Activated CD4-positive, alpha-beta T cell treated with anti-CD3 and anti-CD28 coated beads for 48 hours (primary cell): ENCODE measurements at regions not wholly inside any gene's neighbourhood (a gene's known extent, or its start where the extent isn't known, plus 50 kb on each side); places are given as distances from the start of the nearest gene placed in this dataset.

ENCODE experiments used
- DNase-seq: peaks from one replicate; pipeline ENCODE4 v3.0.0-alpha.2; 2020

DNA sequence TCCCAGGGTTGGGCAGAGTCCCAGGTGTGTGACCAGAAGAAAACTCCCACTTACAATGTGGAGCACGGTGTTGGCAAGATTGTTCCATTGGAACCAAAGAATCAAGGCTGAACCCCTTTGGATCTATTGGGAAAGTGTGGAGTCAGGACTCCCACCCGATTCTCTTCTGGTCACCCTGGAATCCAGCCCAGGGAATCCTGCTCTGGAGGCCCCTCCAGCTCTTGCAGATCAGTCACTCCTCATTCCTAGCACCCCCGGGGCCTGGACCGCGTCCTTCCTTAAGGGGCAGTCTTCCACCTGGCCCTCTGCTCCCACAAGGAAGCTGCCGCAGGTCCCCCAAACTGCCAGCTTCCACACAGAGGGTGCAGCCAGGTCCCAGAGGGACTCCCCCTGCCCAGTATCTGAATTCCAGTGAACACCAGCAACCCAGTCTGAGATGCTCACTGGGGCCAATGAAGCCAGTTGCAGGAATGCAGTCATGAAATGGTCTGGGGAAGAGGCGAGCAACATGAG, 170.1 kb downstream of the GADD45G start:
- no peak for DNase-seq

DNA sequence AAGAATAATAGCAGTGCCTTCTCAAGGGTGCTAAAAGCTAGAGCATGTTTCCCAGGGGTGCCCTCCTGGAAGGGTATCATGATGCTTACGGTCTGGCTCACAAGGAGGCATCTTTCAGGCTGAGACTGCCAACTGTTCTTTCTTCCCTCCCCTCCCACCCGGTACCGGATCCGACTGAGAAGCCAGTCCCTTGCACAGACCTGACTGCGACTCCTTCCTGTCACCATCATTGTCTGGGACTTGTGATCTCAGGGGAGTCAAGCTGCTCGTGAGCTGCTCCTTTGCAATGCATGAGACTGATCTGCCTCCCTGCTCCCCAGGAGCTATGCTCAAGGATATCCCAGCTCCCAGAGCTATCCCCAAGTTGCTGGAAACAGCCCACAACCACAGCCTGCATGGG, 170.8 kb downstream of the GADD45G start:
- DNase-seq: no peak

DNA sequence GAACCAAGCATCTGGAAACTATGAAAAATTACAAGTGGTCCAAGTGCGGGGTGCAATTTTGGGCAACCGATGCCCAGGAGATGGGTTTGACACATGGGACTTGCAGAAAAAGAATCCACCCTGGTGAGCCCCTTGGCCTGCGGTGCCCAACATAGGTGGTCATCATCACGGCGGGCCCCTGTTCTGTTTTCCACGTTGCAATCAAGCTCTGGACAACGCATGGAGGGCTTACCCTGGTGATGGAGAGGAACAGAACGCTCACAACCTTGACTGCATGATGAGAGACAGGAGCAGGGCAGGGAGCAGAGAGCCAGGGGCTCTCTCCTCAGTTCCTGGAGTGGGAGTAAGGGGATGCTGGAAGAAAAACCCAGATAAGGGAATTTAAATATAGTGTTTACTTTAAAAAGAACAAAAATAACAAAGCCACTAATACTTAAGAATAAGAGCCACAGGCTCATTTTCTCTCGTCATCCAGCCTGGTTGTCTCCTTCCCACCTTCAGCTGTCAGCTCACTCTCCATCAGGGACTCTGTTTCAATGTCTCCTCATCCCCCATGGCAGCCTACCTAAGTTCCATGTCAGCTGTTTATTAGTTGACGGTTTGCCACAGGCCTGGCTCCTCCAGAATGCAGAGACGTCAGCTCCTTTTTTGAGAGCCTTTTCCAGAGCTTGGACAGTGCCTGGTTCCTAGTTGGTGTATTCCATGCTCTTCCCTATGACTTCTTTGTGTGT, 172.1 kb downstream of the GADD45G start:
- DNase-seq: no peak

DNA sequence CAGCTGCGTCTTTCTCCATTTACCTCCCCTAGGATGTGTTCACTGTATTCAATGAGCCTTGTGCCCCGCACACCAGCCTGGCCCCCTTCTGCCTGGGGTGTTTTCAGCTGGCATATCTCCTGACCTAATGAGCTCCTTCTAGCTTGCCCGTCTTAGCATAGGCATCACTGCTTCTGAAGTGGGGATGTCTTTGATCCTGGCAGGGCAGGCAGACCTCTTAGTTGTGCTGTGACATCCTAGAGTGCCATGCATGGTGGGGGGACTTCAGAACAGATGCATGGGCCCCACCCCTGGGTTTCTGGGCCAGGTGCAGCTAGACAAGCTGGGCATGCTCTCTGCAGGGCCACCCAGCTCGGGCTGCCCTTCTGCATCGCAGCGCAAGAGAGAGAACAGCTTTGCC, 172.7 kb downstream of the GADD45G start:
- no peak for DNase-seq

DNA sequence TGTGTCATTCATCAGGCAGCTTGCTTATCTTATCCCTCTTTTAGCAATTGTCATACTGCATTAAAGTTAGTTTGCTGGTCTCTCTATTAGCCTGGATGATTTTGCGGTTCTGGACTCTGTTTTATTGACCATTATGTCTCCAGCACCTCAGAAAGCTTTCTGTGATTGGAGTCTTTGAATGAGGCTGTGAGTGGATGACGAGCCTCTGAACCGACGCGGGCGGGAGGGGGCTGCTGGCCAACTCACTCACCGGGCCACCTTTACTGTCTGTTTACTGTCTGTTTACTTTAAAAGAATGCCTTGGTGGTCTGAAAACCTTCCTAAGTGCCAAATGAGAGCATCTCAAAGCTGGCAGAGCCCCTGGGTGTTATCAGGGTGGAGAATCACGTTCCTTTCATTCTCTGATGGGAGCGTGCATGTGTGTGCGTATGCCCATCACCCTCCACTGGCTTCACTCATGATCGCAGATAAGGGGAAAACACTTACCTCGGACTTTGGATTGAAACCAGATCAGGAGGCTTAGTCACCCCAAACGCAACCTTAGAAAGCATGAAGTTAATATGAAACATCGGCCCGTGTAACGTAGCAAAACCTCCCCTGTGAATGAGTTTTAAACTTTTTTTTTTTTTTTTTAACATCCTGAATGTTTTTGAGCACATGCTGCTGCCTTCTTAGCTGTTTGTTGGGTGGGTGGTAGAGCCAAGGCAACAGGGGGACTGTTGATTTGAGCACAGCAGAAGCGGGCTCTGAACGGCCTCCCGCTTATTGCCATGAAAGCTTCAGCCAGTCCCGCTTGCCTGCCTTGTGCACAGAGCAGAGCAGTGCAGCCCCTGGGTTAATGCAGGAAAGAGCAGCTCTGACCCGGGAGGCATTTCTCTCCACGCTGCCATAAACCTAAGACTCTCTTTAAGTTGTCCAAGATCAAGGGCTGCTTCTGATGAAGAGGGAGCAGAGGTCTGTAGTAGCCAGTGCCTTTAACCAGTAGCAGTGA, 173.6 kb downstream of the GADD45G start:
- no peak for DNase-seq

DNA sequence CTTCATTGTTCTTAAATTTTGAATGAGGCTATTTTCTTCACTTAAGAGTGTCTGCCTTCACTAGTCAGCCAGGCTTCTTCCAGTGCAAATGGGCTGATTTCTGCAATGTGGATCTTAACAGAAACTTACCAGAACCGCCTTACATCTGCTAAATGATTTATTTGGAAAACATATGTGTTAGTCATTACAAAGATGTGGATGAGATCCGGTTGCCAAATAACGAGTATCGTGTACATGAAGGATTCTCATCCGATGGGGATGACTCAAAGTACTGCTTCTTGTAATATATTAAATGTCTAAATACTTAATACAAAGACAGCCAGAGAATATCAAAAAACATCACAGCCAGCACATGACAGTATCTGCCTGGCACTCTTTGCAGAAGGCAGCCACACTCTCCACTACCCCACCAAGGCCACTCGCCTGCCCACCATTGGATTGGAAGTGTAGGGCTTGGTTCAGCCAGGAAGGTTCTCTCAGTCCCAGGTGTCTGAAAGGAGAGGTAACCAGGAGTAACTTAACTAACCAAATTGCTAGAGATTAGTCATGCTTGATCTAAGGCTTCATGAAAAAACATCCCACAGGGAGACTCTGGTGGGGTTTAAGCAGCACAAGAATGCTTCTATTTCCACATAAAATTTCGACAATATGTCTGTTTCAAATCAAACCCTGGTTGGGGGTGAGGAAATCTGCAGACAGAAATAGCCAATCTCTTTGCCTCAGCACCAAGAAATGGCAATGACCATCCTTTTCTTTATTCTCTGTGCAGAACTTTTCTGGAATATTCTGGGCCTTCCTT, 174.8 kb downstream of the GADD45G start:
- DNase-seq: no peak

DNA sequence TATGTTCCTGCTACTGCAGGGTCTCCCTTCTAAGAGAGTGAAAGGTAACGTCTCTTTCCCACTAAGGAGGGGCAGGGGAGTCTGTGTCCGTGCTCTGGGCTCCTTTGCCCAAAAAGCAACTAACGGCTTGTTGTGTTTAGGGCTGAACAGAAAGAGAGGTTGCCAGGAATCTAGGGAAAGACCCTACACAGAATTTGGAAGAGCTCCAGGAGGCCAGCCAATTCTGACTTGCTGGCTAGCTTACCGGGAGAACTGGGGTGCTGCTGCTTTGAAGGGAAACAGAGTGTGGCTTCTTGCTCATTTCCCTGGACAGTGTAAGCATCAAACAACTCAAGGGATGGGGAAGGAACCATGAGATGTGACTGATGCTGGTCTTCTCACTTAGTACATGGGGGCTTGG, 176.1 kb downstream of the GADD45G start:
- DNase-seq: no peak

DNA sequence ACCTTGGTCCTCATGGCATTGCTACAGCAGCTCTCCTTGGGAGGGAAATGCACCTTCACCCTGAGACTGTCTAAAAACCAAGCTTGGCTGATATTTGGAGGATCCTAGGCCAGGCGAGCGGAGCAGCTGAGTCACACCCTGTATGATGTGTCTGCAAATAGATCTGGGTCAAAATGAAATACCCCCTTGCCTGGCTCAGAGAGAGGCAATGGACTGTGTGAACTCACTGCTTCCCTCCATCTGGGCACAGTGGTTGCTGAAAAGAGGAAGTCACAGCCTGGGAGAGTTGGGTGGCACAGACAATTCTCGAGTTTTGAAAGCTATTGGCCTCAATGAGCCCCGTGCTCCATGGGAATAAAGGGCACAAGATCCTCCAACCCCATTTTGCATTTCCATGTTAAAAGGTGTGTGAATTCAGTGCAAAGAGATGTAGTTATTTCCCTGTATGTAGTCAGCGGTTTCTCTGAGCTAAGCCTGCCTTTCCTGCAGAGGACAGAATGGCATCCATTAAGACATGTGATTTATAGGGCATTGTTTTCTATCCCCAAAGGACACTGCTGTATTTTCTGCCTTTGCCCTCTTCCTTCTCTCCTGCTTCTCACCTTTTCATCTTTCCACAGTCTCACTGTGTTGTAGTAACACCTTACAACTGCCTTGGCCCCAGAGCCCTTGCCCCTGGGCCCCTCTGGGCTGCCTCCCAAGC, 177.2 kb downstream of the GADD45G start:
- DNase-seq: peak; percentile 38

DNA sequence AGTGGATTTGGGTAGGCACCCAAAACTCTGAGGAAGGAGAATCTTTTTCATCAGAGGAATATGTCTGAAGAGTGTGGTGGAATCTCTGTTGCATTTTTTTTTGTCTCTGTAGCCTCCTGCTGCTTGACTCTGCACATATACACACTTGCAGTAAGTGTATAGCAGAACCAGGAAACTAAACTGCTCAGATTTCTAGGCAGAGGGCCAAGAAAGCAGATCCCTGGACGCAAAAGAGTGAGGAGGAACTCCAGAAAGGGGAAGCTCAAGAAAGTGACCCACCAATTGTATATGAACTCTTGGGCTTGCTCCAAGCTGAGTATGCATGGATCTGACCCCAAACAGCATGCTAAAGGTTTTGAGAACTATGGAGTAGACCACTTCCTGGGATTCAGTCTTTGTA, 181.8 kb downstream of the GADD45G start:
- DNase-seq: no peak

DNA sequence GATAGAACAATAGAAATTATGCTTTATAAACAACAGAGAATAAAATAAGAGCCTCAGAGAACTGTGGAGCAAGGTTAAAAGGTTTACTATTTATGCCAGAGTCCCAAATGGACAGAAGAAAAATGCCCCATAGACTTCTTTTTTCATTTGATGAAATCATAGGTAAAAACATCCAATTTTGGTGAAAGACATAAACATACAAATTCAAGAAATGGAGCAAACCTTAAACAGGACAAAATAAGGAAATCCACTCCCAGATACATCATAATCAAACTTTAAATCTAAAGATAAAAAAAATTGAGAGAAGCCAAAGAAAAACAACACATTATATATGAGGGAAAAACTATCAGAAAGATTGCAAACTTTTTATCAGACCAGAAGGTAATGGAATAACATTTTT, 182.8 kb downstream of the GADD45G start:
- DNase-seq: no peak

DNA sequence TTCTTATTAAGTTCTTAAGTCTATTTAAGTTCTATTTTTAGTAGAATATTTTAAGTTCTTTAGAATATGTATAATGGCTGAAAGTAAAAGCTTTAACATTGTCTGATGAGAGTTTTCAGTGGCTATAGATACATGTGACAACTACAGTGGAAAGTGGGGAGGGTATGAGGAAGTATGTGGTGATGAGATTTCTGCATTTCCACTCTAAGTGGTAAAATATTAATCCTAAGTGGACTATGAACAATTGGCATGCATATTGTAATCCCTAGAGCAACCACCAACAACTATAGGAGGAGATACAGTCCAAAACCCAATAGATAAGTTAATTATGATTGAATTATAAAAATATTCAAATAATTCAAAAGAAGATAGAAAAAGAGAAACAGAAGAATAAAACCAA, 183.6 kb downstream of the GADD45G start:
- no peak for DNase-seq

DNA sequence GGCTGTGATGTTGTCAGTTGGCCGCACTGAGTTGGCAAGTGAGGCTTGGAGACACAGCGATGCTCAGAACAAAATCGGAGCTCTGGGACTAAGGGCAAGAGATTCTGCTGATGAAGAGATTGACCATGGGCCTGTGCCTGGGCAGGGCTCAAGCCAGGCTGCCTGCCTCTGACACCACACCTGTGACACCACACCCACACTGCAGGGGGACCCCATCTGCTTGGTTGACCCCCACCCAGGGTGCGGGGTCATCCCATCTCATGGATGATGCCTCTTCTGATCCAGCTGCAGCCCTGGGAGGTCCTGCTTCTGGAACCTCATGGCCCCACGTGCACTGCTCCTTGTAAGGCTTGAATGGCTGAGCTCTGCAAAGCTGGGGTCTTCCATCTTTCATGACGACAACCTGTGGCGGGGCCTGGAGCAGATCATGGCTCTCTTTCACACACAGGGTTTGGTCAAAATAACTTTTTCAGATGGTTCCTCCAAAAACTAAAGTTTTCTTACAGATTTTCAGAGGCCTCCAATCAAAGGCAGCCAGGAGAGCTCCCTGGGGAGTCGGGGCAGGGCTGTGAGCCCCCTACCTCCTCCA, 185.2 kb downstream of the GADD45G start:
- no peak for DNase-seq

DNA sequence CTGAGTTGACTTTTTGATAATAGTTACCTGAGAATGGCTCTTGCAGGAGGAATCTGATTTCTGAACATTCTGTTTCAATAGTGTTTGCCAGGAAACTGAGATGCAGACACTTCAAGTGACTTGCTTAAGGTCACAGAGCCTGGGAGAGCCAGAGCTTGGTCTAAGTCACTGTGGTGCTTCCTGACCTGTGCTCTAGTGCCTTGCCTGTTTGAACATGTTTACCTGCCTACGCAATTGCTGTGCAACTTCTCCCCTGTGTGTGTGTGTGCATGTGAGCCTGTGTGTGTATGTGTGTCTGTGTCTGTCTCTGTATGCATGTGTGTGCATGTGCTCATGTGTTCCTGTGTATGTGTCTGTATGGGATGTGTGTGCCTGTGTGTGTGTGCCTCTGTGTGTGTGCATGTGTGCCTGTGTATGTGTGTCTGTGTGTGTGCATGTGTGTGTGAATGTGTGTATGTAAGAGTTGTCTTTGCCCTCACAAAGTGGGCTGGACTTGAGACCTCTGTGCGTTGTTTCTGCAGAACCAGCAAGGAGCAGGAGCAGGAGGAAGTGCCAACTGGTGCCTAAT, 185.8 kb downstream of the GADD45G start:
- DNase-seq: no peak

DNA sequence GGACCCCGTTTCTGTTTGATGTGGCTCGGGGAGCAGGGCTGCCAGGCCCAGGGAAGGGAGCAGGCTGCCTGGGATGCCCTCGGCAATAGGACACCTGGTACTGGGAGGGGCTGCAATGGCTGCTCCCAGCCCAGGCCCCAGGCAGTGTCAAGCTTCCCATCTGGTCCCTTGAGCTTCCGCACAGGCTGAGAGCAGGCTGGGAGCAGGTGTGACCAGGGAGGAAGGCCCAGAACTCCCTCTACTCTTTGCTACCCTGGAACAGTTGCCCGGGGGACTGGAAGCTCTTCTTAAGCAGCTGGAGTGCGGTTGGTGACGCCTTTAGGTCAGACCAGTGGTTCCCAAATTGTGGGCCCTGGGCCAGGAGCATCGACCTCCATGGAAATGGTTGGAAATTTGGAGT, 186.9 kb downstream of the GADD45G start:
- DNase-seq: no peak

DNA sequence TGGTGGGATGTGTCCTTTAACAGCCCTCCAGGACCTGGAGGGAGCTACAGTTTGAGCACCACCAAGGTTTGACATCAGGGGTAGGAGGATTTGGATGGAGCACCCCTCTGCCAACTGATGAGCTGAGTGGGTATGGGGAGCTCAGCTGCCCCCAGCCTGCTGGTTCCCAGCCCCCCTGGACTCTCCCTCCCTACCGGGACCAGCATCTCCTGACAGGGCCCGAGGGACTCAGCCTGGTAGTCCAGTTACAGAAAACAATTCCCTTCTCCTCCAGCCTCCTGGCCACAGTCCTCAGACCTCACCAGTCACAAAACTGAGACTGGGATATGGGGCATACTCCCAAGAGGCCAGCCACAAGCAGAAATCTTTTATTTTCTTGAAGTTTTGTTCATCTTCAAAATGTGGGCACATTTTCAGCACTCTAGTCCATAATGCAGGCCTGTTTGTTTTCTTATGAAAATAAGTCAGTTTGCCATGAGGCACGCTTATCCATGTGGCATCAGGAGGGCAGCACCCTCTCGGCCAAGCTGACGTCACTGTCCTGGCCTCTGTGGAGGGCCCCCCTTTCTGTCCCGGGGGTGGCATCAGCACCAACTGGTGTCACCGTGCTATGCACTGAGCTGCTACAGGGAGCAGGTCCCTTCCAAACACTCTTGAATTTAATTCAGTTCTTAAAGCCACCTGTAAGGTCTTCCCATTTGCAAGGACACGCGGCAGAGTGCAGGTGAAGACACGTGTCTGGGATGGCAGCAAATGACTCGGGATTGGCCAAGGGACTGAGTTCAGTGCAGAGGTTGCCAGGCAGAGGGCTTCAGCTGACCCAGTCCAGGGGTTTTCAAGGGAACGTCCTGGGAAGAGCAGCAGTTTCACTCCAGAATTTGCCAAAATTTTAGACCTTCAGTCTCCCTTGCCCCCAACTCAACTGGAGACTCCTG, 187.6 kb downstream of the GADD45G start:
- no peak for DNase-seq

DNA sequence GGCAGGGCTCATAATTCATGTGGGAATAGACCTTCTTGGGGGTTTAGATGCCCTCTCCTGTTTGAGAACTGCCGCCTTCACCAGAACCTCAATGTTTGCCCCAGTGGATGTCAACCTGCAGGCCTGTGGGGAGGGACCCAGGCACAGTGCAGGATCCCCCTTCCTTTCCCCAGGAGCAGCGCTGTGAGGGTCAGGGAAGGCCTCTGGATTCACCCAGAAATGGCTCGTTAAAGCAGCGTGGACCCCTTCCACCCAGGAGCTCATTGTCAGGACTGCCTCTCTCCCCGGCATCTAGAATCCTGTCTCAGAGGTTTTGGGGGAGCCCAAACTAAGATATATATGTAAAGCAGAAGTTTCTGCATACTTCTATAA, 188.3 kb downstream of the GADD45G start:
- DNase-seq: no peak

DNA sequence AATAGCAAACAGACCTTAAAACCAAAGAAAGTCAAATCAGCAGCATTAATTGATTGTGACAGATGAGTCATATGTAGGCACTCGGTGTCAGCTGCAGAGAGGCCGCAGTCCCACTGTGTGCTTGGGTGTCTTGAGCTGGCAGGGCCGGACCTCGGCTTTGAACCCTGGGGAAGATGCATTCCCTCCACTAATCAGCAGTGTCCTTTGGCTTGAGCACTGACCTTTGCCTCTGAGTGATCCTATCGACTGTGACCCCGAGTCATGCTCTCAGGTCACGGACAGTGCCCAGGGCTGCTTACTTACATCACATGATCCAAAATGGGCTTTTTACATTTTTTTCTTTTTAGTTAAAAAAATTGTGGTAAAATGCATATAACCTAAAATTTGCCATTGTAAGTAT, 188.7 kb downstream of the GADD45G start:
- no peak for DNase-seq

DNA sequence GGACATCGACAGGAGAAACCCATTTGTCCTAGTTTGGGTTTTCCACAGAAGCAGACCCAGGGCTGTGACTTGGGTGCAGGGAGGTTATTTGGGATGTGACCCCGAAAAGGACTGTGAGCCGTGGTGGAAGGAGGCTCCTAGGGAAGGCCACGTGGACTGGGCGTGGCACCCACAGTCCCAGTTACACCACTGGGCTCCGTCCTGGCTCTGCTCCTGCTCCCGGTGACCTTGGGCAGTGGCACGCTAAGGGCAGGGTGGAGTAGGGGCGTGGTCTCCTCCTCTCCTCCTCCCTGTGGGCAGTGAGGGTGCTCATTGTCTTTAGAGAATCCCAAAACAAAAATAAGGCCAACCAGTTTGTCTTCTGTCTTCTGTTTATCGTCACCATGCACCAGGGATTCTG, 190.1 kb downstream of the GADD45G start:
- DNase-seq: no peak

DNA sequence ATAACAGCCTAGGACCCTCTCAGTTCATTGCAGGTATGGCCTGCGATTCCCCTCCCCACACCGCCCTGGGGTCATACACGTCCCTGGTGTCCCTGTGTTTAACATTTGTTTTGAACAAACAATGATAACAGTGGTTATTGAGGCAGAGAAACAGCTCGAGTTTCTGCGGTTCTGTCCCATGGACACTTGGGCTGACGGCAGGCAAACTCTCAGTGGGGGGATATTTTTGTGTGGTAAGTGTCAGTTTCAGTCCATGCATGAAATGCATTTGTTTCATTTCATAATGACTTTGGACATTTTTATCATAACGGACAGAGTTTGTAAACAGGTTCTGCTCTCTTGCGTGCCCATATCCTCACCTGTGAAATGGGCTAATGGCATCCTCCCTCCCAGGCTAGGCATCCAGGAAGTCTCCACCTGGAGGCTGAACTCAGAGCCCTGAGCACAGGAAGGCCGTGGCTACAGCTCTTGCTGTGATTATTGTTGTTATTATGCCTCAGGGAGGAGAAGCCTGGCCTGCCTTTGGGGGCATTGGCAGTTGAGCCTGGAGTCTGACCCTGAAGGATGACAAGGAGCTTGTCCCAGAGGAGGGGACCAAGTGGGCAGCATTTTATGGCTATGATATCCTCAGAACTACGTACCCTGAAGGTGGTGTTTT, 190.9 kb downstream of the GADD45G start:
- no peak for DNase-seq

DNA sequence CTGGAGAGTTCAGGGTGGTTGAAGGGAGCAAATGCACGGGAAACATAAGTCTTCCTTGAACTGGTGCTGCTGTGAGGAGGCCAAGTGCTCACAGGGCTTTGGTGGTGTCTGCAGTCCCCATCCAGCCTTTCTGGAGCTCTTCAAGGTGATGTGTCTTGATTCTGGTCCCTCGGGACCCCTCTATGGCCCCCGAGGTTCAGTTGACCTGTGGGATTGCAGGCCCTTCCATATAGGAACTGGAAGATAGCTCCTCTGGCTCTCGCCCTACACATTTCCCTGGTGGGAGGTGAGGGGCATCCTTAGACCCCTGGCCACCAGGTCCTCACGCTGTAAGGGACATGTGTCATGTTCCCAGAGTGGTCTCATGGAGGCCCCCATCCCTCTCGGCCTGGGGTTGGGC, 191.8 kb downstream of the GADD45G start:
- DNase-seq: no peak
